ENCODE measurements at regions not wholly inside any gene's neighbourhood (a gene's known extent, or its start where the extent isn't known, plus 50 kb on each side); places are given as distances from the start of the nearest gene placed in this dataset.

GRCh38 chr4:14596028-14596427 lies 406.3 kb upstream of the CPEB2 start:
- no peak for DNase-seq

- no peak for DNase-seq
Measured at GRCh38 chr4:14596437-14596836, 405.8 kb upstream of the CPEB2 start.

- no peak for DNase-seq
Measured at GRCh38 chr4:14596904-14597303, 405.4 kb upstream of the CPEB2 start.

- DNase-seq = no peak
Measured at GRCh38 chr4:14602206-14602605, 400.1 kb upstream of the CPEB2 start.

GRCh38 chr4:14607001-14607400 lies 395.3 kb upstream of the CPEB2 start:
- no peak for DNase-seq

GRCh38 chr4:14607578-14607977 lies 394.7 kb upstream of the CPEB2 start:
- DNase-seq = no peak

- no peak for DNase-seq
Measured at GRCh38 chr4:14608630-14609029, 393.7 kb upstream of the CPEB2 start.

GRCh38 chr4:14614840-14615239 lies 387.4 kb upstream of the CPEB2 start:
- no peak for DNase-seq

- DNase-seq = no peak
Measured at GRCh38 chr4:14615671-14616070, 386.6 kb upstream of the CPEB2 start.

GRCh38 chr4:14620567-14621141 lies 381.6 kb upstream of the CPEB2 start:
- DNase-seq = no peak

- DNase-seq = no peak
Measured at GRCh38 chr4:14621731-14622463, 380.4 kb upstream of the CPEB2 start.

GRCh38 chr4:14627038-14627437 lies 375.2 kb upstream of the CPEB2 start:
- no peak for DNase-seq

- no peak for DNase-seq
Measured at GRCh38 chr4:14631806-14632440, 370.4 kb upstream of the CPEB2 start.

GRCh38 chr4:14636563-14636962 lies 365.7 kb upstream of the CPEB2 start:
- DNase-seq = no peak

GRCh38 chr4:14640476-14640875 lies 361.8 kb upstream of the CPEB2 start:
- DNase-seq = no peak

- DNase-seq = no peak
Measured at GRCh38 chr4:14641871-14642270, 360.4 kb upstream of the CPEB2 start.

GRCh38 chr4:14644580-14645282 lies 357.6 kb upstream of the CPEB2 start:
- DNase-seq = no peak

GRCh38 chr4:14646831-14647230 lies 355.4 kb upstream of the CPEB2 start:
- no peak for DNase-seq

GRCh38 chr4:14650127-14650526 lies 352.2 kb upstream of the CPEB2 start:
- no peak for DNase-seq

- DNase-seq = no peak
Measured at GRCh38 chr4:14652522-14652921, 349.8 kb upstream of the CPEB2 start.

GRCh38 chr4:14653338-14653737 lies 348.9 kb upstream of the CPEB2 start:
- no peak for DNase-seq

- DNase-seq = no peak
Measured at GRCh38 chr4:14659286-14659685, 343.0 kb upstream of the CPEB2 start.

GRCh38 chr4:14667624-14668151 lies 334.6 kb upstream of the CPEB2 start:
- DNase-seq = no peak

GRCh38 chr4:14668296-14668695 lies 334.0 kb upstream of the CPEB2 start:
- no peak for DNase-seq

Measured in left hindlimb (tissue), 1 donor.